H1 (cell line): ENCODE measurements at regions not wholly inside any gene's neighbourhood (a gene's known extent, or its start where the extent isn't known, plus 50 kb on each side); places are given as distances from the start of the nearest gene placed in this dataset.

Source experiments
- CTCF ChIA-PET: fragments of 300-600 bp; sonication (Branson Sonifier 250); formaldehyde crosslinking; loops from one replicate; lab custom pipeline; 2021; ENCODE audit not compliant: partially characterized antibody; lab: Charles Lee
- POLR2A ChIA-PET: fragments of 300-600 bp; sonication (Branson Sonifier 250); formaldehyde crosslinking; loops from one replicate; lab custom pipeline; 2021; ENCODE audit warnings: inconsistent platforms; ENCODE audit not compliant: partially characterized antibody; lab: Charles Lee
- DNase-seq, 2 experiments: peaks; one replicate each; pipeline versions ENCODE4 v3.0.0 to v3.0.0-alpha.2; 2010 to 2022; ENCODE audit warnings: low spot score in 2 of 2, low read depth in 1 of 2, mixed read lengths in 1 of 2
- FAIRE-seq: peaks from 2 replicates; lab custom pipeline; 2011; peaks lifted over from hg19 to GRCh38; lab: Jason Lieb, UNC
- H2AFZ ChIP-seq: 2 replicates; pipeline ENCODE4 v1.8.1; 2012; ENCODE audit warnings: low read length, inconsistent platforms
- H2AK5ac ChIP-seq: 2 replicates; pipeline ENCODE4 v1.6.1; 2013; ENCODE audit warnings: low read depth, low read length
- H2BK120ac ChIP-seq: replicated peaks from 2 replicates; pipeline ENCODE3; 2013; ENCODE audit warnings: low read depth, low read length, inconsistent platforms
- H2BK12ac ChIP-seq: 2 replicates; pipeline ENCODE4 v1.6.1; 2013; ENCODE audit warnings: low read depth, low read length
- H2BK15ac ChIP-seq: 2 replicates; pipeline ENCODE4 v1.6.1; 2013; ENCODE audit warnings: low read length
- H2BK20ac ChIP-seq: 2 replicates; pipeline ENCODE4 v1.6.1; 2013; ENCODE audit warnings: low read length
- H2BK5ac ChIP-seq: 2 replicates; pipeline ENCODE4 v1.6.1; 2013; ENCODE audit warnings: low read depth, low read length
- H3K14ac ChIP-seq: 2 replicates; pipeline ENCODE4 v1.6.1; 2013; ENCODE audit warnings: inconsistent platforms; ENCODE audit not compliant: insufficient read length
- H3K18ac ChIP-seq: 2 replicates; pipeline ENCODE4 v1.6.1; 2013; ENCODE audit warnings: low read length; ENCODE audit errors: extremely low read depth
- H3K23ac ChIP-seq: 2 replicates; pipeline ENCODE4 v1.6.1; 2013; ENCODE audit warnings: inconsistent platforms; ENCODE audit not compliant: insufficient read length
- H3K23me2 ChIP-seq: 2 replicates; pipeline ENCODE4 v1.6.1; 2013; ENCODE audit warnings: low read depth, low read length
- H3K27ac ChIP-seq: 2 replicates; pipeline ENCODE4 v1.6.1; 2011; ENCODE audit warnings: low read depth, low read length, inconsistent platforms
- H3K27me3 ChIP-seq, 4 experiments: replicated peaks in 1 of 4; 1 replicate in 1 of 4; 2 replicates in 3 of 4; pipeline versions ENCODE4 v1.6.1 to v1.8.1; 2011 to 2013; ENCODE audit warnings: low read length in 3 of 4, mild to moderate bottlenecking in 3 of 4, inconsistent platforms in 2 of 4, mixed read lengths in 2 of 4, moderate library complexity in 1 of 4; ENCODE audit not compliant: control insufficient read depth in 3 of 4, insufficient read depth in 3 of 4; ENCODE audit errors: extremely low read depth in 1 of 4
- H3K36me3 ChIP-seq, 4 experiments: 2 replicates each; pipeline versions ENCODE4 v1.6.1 to v1.8.1; 2011 to 2013; ENCODE audit warnings: mild to moderate bottlenecking in 4 of 4, low read length in 3 of 4, moderate library complexity in 2 of 4, control low read depth in 1 of 4, inconsistent platforms in 1 of 4; ENCODE audit not compliant: insufficient read depth in 4 of 4, control insufficient read depth in 2 of 4
- H3K4ac ChIP-seq: replicated peaks from 2 replicates; pipeline ENCODE3; 2013; ENCODE audit warnings: low read length, low read depth, mixed read lengths, inconsistent platforms; ENCODE audit not compliant: insufficient read length
- H3K4me1 ChIP-seq, 4 experiments: replicated peaks in 1 of 4; 1 replicate in 1 of 4; 2 replicates in 3 of 4; pipeline versions ENCODE4 v1.6.1 to v1.8.1; 2011 to 2013; ENCODE audit warnings: low read length in 3 of 4, inconsistent platforms in 2 of 4, mixed read lengths in 1 of 4; ENCODE audit not compliant: insufficient read depth in 4 of 4, control insufficient read depth in 3 of 4
- H3K4me2 ChIP-seq, 2 experiments: 2 replicates each; pipeline versions ENCODE4 v1.6.1 to v1.8.1; 2011 to 2013; ENCODE audit warnings: low read depth in 2 of 2, low read length in 2 of 2, control low read depth in 1 of 2, inconsistent platforms in 1 of 2, mild to moderate bottlenecking in 1 of 2; ENCODE audit not compliant: insufficient read depth in 1 of 2
- H3K4me3 ChIP-seq, 4 experiments: fragments of 200-600, 300-600 bp in 1 of 4; sonication (generic), shearing (Covaris generic), sonication (Bioruptor Twin) in 1 of 4; 2 replicates each; pipeline versions ENCODE4 v1.5.1 to v1.8.1; 2011 to 2016; ENCODE audit warnings: low read length in 4 of 4, low read depth in 3 of 4, control low read depth in 2 of 4, inconsistent platforms in 2 of 4, mild to moderate bottlenecking in 2 of 4, mixed read lengths in 1 of 4, moderate library complexity in 1 of 4; ENCODE audit not compliant: insufficient read depth in 2 of 4; ENCODE audit errors: extremely low read depth in 1 of 4
- H3K56ac ChIP-seq: replicated peaks from 2 replicates; pipeline ENCODE3; 2013; ENCODE audit warnings: low read depth, mild to moderate bottlenecking, mixed read lengths, low read length, inconsistent platforms; ENCODE audit not compliant: insufficient read length
- H3K79me1 ChIP-seq: 2 replicates; pipeline ENCODE4 v1.6.1; 2013; ENCODE audit warnings: low read depth, low read length, control low read depth
- H3K79me2 ChIP-seq, 2 experiments: 2 replicates each; pipeline versions ENCODE4 v1.6.1 to v1.8.1; 2012 to 2013; ENCODE audit warnings: low read length in 2 of 2, mild to moderate bottlenecking in 2 of 2, inconsistent platforms in 1 of 2; ENCODE audit not compliant: insufficient read depth in 2 of 2, control insufficient read depth in 1 of 2
- H3K9ac ChIP-seq, 4 experiments: replicated peaks in 1 of 4; 1 replicate in 1 of 4; 2 replicates in 3 of 4; pipeline versions ENCODE4 v1.6.1 to v1.8.1; 2011 to 2013; ENCODE audit warnings: low read depth in 3 of 4, low read length in 3 of 4, control low read depth in 2 of 4, mild to moderate bottlenecking in 2 of 4, moderate library complexity in 2 of 4, inconsistent platforms in 1 of 4; ENCODE audit errors: extremely low read depth in 1 of 4
- H3K9me3 ChIP-seq, 2 experiments: 2 replicates each; pipeline versions ENCODE4 v1.6.1 to v1.8.1; 2012 to 2013; ENCODE audit warnings: mild to moderate bottlenecking in 2 of 2, moderate library complexity in 2 of 2, control low read depth in 1 of 2, inconsistent platforms in 1 of 2, low read depth in 1 of 2, low read length in 1 of 2, mixed read lengths in 1 of 2; ENCODE audit not compliant: insufficient read depth in 2 of 2
- H4K20me1 ChIP-seq, 2 experiments: replicated peaks in 1 of 2; 2 replicates each; pipeline versions ENCODE3 to v1.8.1; 2011 to 2013; ENCODE audit warnings: inconsistent platforms in 2 of 2, low read length in 2 of 2, mild to moderate bottlenecking in 1 of 2; ENCODE audit not compliant: insufficient read depth in 2 of 2, control insufficient read depth in 1 of 2
- H4K5ac ChIP-seq: 2 replicates; pipeline ENCODE4 v1.6.1; 2013; ENCODE audit warnings: low read length, low read depth, mixed read lengths, inconsistent platforms; ENCODE audit not compliant: insufficient read length
- H4K8ac ChIP-seq: 2 replicates; pipeline ENCODE4 v1.8.0; 2013; ENCODE audit warnings: mild to moderate bottlenecking, moderate library complexity, low read length, inconsistent platforms; ENCODE audit not compliant: insufficient read depth; ENCODE audit errors: extremely low read depth
- H4K91ac ChIP-seq: replicated peaks from 2 replicates; pipeline ENCODE3; 2013; ENCODE audit warnings: low read length, mixed read lengths, inconsistent platforms; ENCODE audit not compliant: insufficient read length
- ASH2L ChIP-seq: fragments of 200-600, 300-600 bp; sonication (generic); IDR thresholded peaks from one replicate; pipeline ENCODE4 v1.7.1; 2017; ENCODE audit warnings: low read length
- BACH1 ChIP-seq: IDR thresholded peaks from 2 replicates; pipeline ENCODE4 v1.6.1; 2012; ENCODE audit warnings: low read length, improper control_type of control experiment
- EGR1 ChIP-seq: IDR thresholded peaks from 2 replicates; pipeline ENCODE4 v1.6.1; 2011; ENCODE audit warnings: low read depth, low read length, borderline replicate concordance
- GTF2F1 ChIP-seq: IDR thresholded peaks from 2 replicates; pipeline ENCODE4 v1.6.1; 2012; ENCODE audit warnings: low read depth, low read length, improper control_type of control experiment, borderline replicate concordance
- HDAC6 ChIP-seq: IDR thresholded peaks from one replicate; pipeline ENCODE4 v1.7.1; 2012; ENCODE audit warnings: low read depth, mild to moderate bottlenecking, inconsistent platforms, low read length, moderate library complexity
- JUND ChIP-seq: IDR thresholded peaks from 2 replicates; pipeline ENCODE4 v1.6.1; 2011; ENCODE audit warnings: mild to moderate bottlenecking, improper control_type of control experiment, low read length
- KDM1A ChIP-seq: fragments of 200-600, 300-600 bp; sonication (generic); IDR thresholded peaks from 2 replicates; pipeline ENCODE4 v1.7.1; 2016; ENCODE audit warnings: mild to moderate bottlenecking, low read length, borderline replicate concordance
- MAFK ChIP-seq: IDR thresholded peaks from 2 replicates; pipeline ENCODE4 v1.6.1; 2012; ENCODE audit warnings: low read depth, mild to moderate bottlenecking, improper control_type of control experiment, low read length
- MAX ChIP-seq: IDR thresholded peaks from 2 replicates; pipeline ENCODE4 v1.6.1; 2012; ENCODE audit warnings: inconsistent platforms
- NANOG ChIP-seq: IDR thresholded peaks from 2 replicates; pipeline ENCODE4 v1.6.1; 2011; ENCODE audit warnings: low read length, low read depth, mild to moderate bottlenecking, inconsistent platforms; ENCODE audit not compliant: insufficient read depth, poor library complexity, severe bottlenecking
- POLR2A ChIP-seq, 2 experiments: IDR thresholded peaks; 1 replicate in 1 of 2; 2 replicates in 1 of 2; pipeline ENCODE4 v1.6.1; 2011; ENCODE audit warnings: low read depth in 2 of 2, low read length in 2 of 2, mild to moderate bottlenecking in 2 of 2; ENCODE audit errors: control extremely low read depth in 1 of 2
- POLR2AphosphoS5 ChIP-seq: IDR thresholded peaks from 2 replicates; pipeline ENCODE4 v1.6.1; 2011; ENCODE audit warnings: low read depth, low read length
- POU5F1 ChIP-seq: IDR thresholded peaks from 2 replicates; pipeline ENCODE4 v1.6.1; 2011; ENCODE audit warnings: low read depth, mild to moderate bottlenecking, low read length, moderate library complexity
- RFX5 ChIP-seq: IDR thresholded peaks from 2 replicates; pipeline ENCODE4 v1.6.1; 2011; ENCODE audit warnings: low read depth, low read length, improper control_type of control experiment, borderline replicate concordance
- RXRA ChIP-seq: IDR thresholded peaks from 2 replicates; pipeline ENCODE4 v1.6.1; 2011; ENCODE audit warnings: low read depth, mild to moderate bottlenecking, low read length, moderate library complexity; ENCODE audit not compliant: insufficient read depth
- SP4 ChIP-seq: IDR thresholded peaks from 2 replicates; pipeline ENCODE4 v1.6.1; 2012; ENCODE audit warnings: low read length, inconsistent platforms
- SUZ12 ChIP-seq: fragments of 200-600 bp; sonication (generic); IDR thresholded peaks from 2 replicates; pipeline ENCODE4 v1.6.1; 2012; ENCODE audit warnings: mild to moderate bottlenecking, inconsistent platforms, low read length, moderate library complexity, mixed read lengths
- TCF12 ChIP-seq: IDR thresholded peaks from 2 replicates; pipeline ENCODE4 v1.6.1; 2011; ENCODE audit warnings: low read depth, mild to moderate bottlenecking, low read length

- Histone ChIP-seq H2AK5ac (no peak overlapping the region), H3K9ac (no peak overlapping the region), H2BK20ac (no peak overlapping the region), H3K36me3 (no peaks in the 10 kb centered on the region), H2BK15ac (no peak overlapping the region), H3K79me2 (no peaks in the 10 kb centered on the region), H2AFZ (no peak overlapping the region), H3K14ac (no peak overlapping the region), H3K9me3 (0 out of 4 replicates have a peak, but pooled peaks cover 0 to 2% of the 10 kb centered on the region in 2 experiments), H4K5ac (no peak overlapping the region), H3K56ac (no peak overlapping the region), H2BK12ac (no peak overlapping the region), H3K79me1 (no peaks in the 10 kb centered on the region), H3K27me3 (no peaks in the 10 kb centered on the region), H3K4ac (no peak overlapping the region), H3K18ac (no peak overlapping the region), H3K27ac (no peak overlapping the region), H3K4me1 (no peaks in the 10 kb centered on the region), H3K23me2 (no peaks in the 10 kb centered on the region), H2BK120ac (no peak overlapping the region), H2BK5ac (no peak overlapping the region; the same call in 1 of the 2 replicates), H3K23ac (no peak overlapping the region), H4K8ac (no peak overlapping the region), H3K4me2 (no peak overlapping the region), H4K20me1 (no peaks in the 10 kb centered on the region), H3K4me3 (no peak overlapping the region), H4K91ac (no peak overlapping the region)
- FAIRE-seq: no peak
- CTCF ChIA-PET: interaction anchor here (0.6 to 1.0 kb wide), 3 partner anchors 30 to 133 kb away, joined by 3 read pairs; no protein-coding TSS in a partner anchor
- POLR2A ChIA-PET: no interaction called here
- no peak for DNase-seq
- TF ChIP-seq EGR1 (no peak), MAX (no peak), TCF12 (no peak), RXRA (no peak), POLR2AphosphoS5 (no peak), MAFK (no peak), POLR2A (IDR thresholded peaks at IDR 0.05; ENCODE audit: control extremely low read depth in 1 of 2, low read depth in 2 of 2, low read length in 2 of 2) (no peak), NANOG (no peak), BACH1 (no peak), ASH2L (no peak), RFX5 (no peak), POU5F1 (no peak), GTF2F1 (no peak), SP4 (no peak), HDAC6 (no peak), SUZ12 (no peak), KDM1A (no peak), JUND (no peak)
These were observed 454.1 kb downstream of the ATP23 start for GRCh38 chr12:58395470-58395869.
